ENCODE measurements at regions not wholly inside any gene's neighbourhood (a gene's known extent, or its start where the extent isn't known, plus 50 kb on each side); places are given as distances from the start of the nearest gene placed in this dataset.

- TF ChIP-seq EGR1 (IDR thresholded peaks at IDR 0.05; ENCODE audit: low read depth in 2 of 2) = no peak
- TF ChIP-seq CTCF (IDR thresholded peaks at IDR 0.05; ENCODE audit: low read depth, low read length, missing input control) = no peak
- TF ChIP-seq FOXA2 (IDR thresholded peaks at IDR 0.05) = no peak
- TF ChIP-seq MAX (IDR thresholded peaks at IDR 0.05) = no peak
- no peak for TF ChIP-seq SP1 (IDR thresholded peaks at IDR 0.05)
- peak; percentile 39 for TF ChIP-seq NR2F2 (IDR thresholded peaks at IDR 0.05)
- TF ChIP-seq TAF1 (conservative IDR thresholded peaks at IDR 0.05) = no peak
- TF ChIP-seq YY1 (IDR thresholded peaks at IDR 0.05) = no peak
- TF ChIP-seq ATF3 (IDR thresholded peaks at IDR 0.05) = no peak
- TF ChIP-seq REST (IDR thresholded peaks at IDR 0.05) = no peak
These were observed 403.9 kb downstream of the ZNF608 start for GRCh38 chr5:124342584-124342983.
